IPS DF 6.9 (cell line): ENCODE measurements at regions not wholly inside any gene's neighbourhood (a gene's known extent, or its start where the extent isn't known, plus 50 kb on each side); places are given as distances from the start of the nearest gene placed in this dataset.
"Not testable (repeated sequence)": the region's sequence is repeated elsewhere in the genome, so short reads cannot be mapped to it uniquely, and the experiment has no call there.

Experiments used
- DNase-seq: peaks from one replicate; pipeline ENCODE4 v3.0.0-alpha.2; 2013; ENCODE audit warnings: low read depth, low spot score
- H3K27ac ChIP-seq: one replicate; pipeline ENCODE4 v1.5.1; 2013; ENCODE audit warnings: low read length, control low read depth
- H3K27me3 ChIP-seq: 2 replicates; pipeline ENCODE4 v1.6.1; 2013; ENCODE audit warnings: mild to moderate bottlenecking, low read length; ENCODE audit not compliant: control insufficient read depth, insufficient read depth
- H3K36me3 ChIP-seq: 2 replicates; pipeline ENCODE4 v1.6.1; 2013; ENCODE audit warnings: low read length; ENCODE audit not compliant: control insufficient read depth, insufficient read depth
- H3K4me1 ChIP-seq: 2 replicates; pipeline ENCODE4 v1.6.1; 2013; ENCODE audit warnings: low read length; ENCODE audit not compliant: control insufficient read depth, insufficient read depth
- H3K4me3 ChIP-seq: 2 replicates; pipeline ENCODE4 v1.5.1; 2013; ENCODE audit warnings: mild to moderate bottlenecking, low read length
- H3K9me3 ChIP-seq: 2 replicates; pipeline ENCODE4 v1.6.1; 2013; ENCODE audit warnings: low read length, inconsistent platforms; ENCODE audit not compliant: control insufficient read depth, insufficient read depth
- WGBS: extraction: QIAGEN DNeasy Blood & Tissue Kit; methylation state at CpG from one replicate; pipeline ENCODE4 v1.1.7; 2013; ENCODE audit warnings: mixed read lengths, missing lambda C conversion rate; ENCODE audit not compliant: insufficient read length, insufficient coverage; 5-methylcytosine and 5-hydroxymethylcytosine counted together

GRCh38 chr18:14958701-14959100, 210.7 kb downstream of the ANKRD30B start:
- H3K27ac ChIP-seq, result no peak overlapping the region
- H3K27me3 ChIP-seq, result no peaks in the 10 kb centered on the region
- DNase-seq, result no peak
- no CpG with 5 or more reads among the region's 3 CpGs for whole genome bisulfite sequencing
- no peaks in the 10 kb centered on the region for H3K4me1 ChIP-seq
- no peak overlapping the region for H3K4me3 ChIP-seq
- no peaks in the 10 kb centered on the region for H3K9me3 ChIP-seq
- no peaks in the 10 kb centered on the region; the same call in 1 of the 2 replicates for H3K36me3 ChIP-seq

GRCh38 chr18:14959550-14959949, 211.6 kb downstream of the ANKRD30B start:
- Histone ChIP-seq H3K36me3 (no peaks in the 10 kb centered on the region; the same call in 1 of the 2 replicates), H3K4me3 (no peak overlapping the region), H3K27ac (no peak overlapping the region), H3K27me3 (no peaks in the 10 kb centered on the region), H3K4me1 (no peaks in the 10 kb centered on the region), H3K9me3 (no peaks in the 10 kb centered on the region)
- DNase-seq, result no peak
- WGBS, result no CpG with 5 or more reads among the region's 10 CpGs

GRCh38 chr18:14961991-14962390, 214.0 kb downstream of the ANKRD30B start:
- WGBS, result no CpG with 5 or more reads among the region's 5 CpGs
- DNase-seq, result no peak
- Histone ChIP-seq H3K27me3 (no peaks in the 10 kb centered on the region), H3K9me3 (no peaks in the 10 kb centered on the region), H3K27ac (no peak overlapping the region), H3K36me3 (no peaks in the 10 kb centered on the region; the same call in 1 of the 2 replicates), H3K4me3 (no peak overlapping the region), H3K4me1 (no peaks in the 10 kb centered on the region)

- no CpG with 5 or more reads among the region's 8 CpGs for WGBS
- Histone ChIP-seq H3K36me3 (no peaks in the 10 kb centered on the region; the same call in 1 of the 2 replicates), H3K27ac (no peak overlapping the region), H3K9me3 (no peaks in the 10 kb centered on the region), H3K4me3 (no peak overlapping the region), H3K4me1 (no peaks in the 10 kb centered on the region), H3K27me3 (no peaks in the 10 kb centered on the region)
- no peak for DNase-seq
Observed at GRCh38 chr18:14962626-14963025, 214.7 kb downstream of the ANKRD30B start.

GRCh38 chr18:14963246-14963645, 215.3 kb downstream of the ANKRD30B start:
- Histone ChIP-seq H3K4me1 (no peaks in the 10 kb centered on the region), H3K4me3 (no peak overlapping the region), H3K27ac (no peak overlapping the region), H3K27me3 (no peaks in the 10 kb centered on the region), H3K36me3 (no peaks in the 10 kb centered on the region; the same call in 1 of the 2 replicates), H3K9me3 (no peaks in the 10 kb centered on the region)
- WGBS, result no CpG with 5 or more reads among the region's 6 CpGs
- no peak for DNase-seq

GRCh38 chr18:14964002-14964401, 216.0 kb downstream of the ANKRD30B start:
- no CpG with 5 or more reads among the region's 6 CpGs for WGBS

GRCh38 chr18:14964406-14964805, 216.4 kb downstream of the ANKRD30B start:
- H3K27ac ChIP-seq, result no peak overlapping the region
- no peaks in the 10 kb centered on the region for H3K9me3 ChIP-seq
- H3K27me3 ChIP-seq, result no peaks in the 10 kb centered on the region
- no peak overlapping the region for H3K4me3 ChIP-seq
- no peaks in the 10 kb centered on the region; the same call in 1 of the 2 replicates for H3K36me3 ChIP-seq
- no peak for DNase-seq
- H3K4me1 ChIP-seq, result peaks cover 1% of the 10 kb centered on the region; the same call in 1 of the 2 replicates

More at GRCh38 chr18:14964002-14964401, 216.0 kb downstream of the ANKRD30B start:
- H3K9me3 ChIP-seq, result no peaks in the 10 kb centered on the region
- H3K36me3 ChIP-seq, result no peaks in the 10 kb centered on the region; the same call in 1 of the 2 replicates
- H3K4me1 ChIP-seq, result peaks cover under 1% of the 10 kb centered on the region; the same call in 1 of the 2 replicates
- no peak overlapping the region for H3K4me3 ChIP-seq
- no peak overlapping the region for H3K27ac ChIP-seq
- no peaks in the 10 kb centered on the region for H3K27me3 ChIP-seq
- DNase-seq, result no peak

- not testable (repeated sequence) for H3K27me3 ChIP-seq, H3K4me3 ChIP-seq, H3K9me3 ChIP-seq, H3K36me3 ChIP-seq, H3K27ac ChIP-seq, H3K4me1 ChIP-seq, DNase-seq
- 100% methylated on average over 1 of the region's 4 CpGs for WGBS
Observed at GRCh38 chr18:14964976-14965375, 217.0 kb downstream of the ANKRD30B start.

GRCh38 chr18:14965553-14965952, 217.6 kb downstream of the ANKRD30B start:
- no CpG with 5 or more reads among the region's 11 CpGs for WGBS
- no peaks in the 10 kb centered on the region for H3K27me3 ChIP-seq

GRCh38 chr18:14967246-14967645, 219.3 kb downstream of the ANKRD30B start:
- no CpG with 5 or more reads among the region's 3 CpGs for WGBS
- not testable (repeated sequence) for H3K36me3 ChIP-seq, DNase-seq, H3K4me1 ChIP-seq, H3K9me3 ChIP-seq, H3K27me3 ChIP-seq, H3K27ac ChIP-seq, H3K4me3 ChIP-seq

More at GRCh38 chr18:14965553-14965952, 217.6 kb downstream of the ANKRD30B start:
- Histone ChIP-seq H3K4me1 (peaks cover 1% of the 10 kb centered on the region; the same call in 1 of the 2 replicates), H3K4me3 (no peak overlapping the region), H3K36me3 (no peaks in the 10 kb centered on the region), H3K27ac (no peak overlapping the region), H3K9me3 (no peaks in the 10 kb centered on the region)
- no peak for DNase-seq

- no CpG with 5 or more reads among the region's 9 CpGs for WGBS
- Histone ChIP-seq H3K4me1 (peaks cover 1% of the 10 kb centered on the region; the same call in 1 of the 2 replicates), H3K9me3 (no peaks in the 10 kb centered on the region), H3K27ac (no peak overlapping the region), H3K36me3 (no peaks in the 10 kb centered on the region), H3K4me3 (no peak overlapping the region), H3K27me3 (no peaks in the 10 kb centered on the region)
- DNase-seq, result no peak
Observed at GRCh38 chr18:14969500-14969899, 221.5 kb downstream of the ANKRD30B start.
